ENCODE measurements at regions not wholly inside any gene's neighbourhood (a gene's known extent, or its start where the extent isn't known, plus 50 kb on each side); places are given as distances from the start of the nearest gene placed in this dataset.

DNA sequence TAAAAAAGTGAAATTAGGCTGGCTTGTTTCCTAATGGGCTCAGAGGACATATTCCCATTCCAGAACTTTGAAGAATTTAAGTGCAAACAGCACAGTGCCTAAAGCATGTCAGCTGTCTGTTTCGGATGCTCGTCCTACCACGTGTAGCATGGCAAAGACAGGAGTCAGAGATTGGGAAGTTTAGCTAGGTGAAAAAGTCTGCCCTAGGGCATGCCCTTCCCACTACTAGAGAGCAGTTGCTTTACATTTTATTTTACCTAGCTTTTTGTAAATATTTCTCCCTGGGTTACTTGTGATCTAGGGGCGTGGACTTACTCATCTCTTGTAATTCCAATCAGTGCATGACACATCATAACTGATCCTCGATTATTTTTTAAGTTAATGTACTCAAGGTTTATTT lies 111.1 kb downstream of the LMO4 start:
- no peak for ATAC-seq

DNA sequence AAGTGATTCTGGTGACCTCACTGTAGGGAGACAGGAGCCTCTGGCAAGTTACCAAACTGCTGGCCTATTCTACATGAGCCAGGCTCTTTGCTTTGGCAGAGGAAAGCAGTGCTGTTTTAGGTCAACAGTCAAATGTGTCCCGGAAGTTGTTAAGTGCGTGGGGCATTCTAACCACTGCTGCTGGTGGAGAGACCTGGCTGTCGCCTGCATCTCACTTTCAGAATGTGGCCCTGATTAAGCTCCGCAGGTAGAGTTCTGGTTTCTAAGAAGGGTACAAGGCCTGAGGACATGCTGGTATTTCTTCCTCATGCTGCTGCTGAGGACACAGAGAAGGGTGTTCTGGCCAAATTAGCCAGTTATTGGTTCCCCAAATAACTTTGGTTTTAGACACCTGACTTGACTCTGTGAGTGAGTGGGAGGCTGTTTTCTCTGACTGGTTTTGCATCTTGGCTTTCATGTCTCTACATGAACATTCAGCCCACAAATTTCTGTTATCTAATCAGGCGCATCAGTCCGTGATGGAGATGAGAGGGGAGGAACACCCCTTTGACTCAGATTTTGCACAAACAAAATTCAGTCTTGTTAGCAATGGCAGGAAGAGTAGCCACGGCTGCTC lies 120.8 kb downstream of the LMO4 start:
- peak; percentile 61 for ATAC-seq

DNA sequence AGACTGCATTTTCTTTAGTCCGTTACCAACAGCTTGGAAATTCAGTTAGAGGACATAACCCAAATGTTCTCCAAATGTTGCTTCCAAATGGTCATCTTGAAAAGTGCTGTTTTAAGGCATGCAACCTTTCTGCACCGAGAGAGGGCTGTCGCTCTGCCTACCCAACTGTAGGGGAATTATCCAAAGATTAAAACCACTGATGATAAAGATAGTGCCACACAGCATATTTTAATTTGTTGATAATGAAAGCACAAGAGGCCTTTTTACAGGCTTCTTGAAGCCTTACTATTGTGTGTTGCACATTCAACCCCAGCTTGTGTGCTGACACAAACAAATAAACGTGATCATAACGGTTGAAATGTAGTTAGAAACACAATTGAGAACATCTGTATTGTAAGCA lies 121.5 kb downstream of the LMO4 start:
- no peak for ATAC-seq

DNA sequence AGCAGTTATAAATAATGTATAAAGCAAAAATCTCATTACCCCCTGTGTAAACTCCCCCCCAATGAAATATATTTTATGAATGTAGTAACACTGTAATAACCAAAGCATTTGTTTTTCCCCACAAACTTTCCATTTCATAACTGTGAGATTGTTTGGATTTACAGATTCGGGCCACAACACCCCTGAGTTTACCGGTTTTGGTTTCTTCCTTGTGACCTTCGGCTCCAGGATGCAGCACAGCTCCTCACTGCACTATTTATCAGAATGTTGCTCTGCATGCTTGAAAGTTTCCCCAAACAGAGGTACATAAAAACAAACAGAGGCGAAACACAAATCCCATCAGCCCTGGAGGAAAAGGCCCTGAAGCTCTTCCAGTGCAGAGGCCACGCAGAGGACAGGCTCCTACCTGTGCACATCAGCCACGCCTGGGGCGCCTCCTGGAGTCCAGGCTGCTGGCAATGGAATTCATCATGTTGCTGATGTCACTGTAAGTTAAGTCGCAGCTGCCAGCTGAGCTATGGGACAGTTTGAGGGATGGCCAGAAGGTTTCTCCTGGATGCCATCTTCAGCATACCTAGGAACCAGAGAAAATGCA lies 122.0 kb downstream of the LMO4 start:
- peak; percentile 60 for ATAC-seq

DNA sequence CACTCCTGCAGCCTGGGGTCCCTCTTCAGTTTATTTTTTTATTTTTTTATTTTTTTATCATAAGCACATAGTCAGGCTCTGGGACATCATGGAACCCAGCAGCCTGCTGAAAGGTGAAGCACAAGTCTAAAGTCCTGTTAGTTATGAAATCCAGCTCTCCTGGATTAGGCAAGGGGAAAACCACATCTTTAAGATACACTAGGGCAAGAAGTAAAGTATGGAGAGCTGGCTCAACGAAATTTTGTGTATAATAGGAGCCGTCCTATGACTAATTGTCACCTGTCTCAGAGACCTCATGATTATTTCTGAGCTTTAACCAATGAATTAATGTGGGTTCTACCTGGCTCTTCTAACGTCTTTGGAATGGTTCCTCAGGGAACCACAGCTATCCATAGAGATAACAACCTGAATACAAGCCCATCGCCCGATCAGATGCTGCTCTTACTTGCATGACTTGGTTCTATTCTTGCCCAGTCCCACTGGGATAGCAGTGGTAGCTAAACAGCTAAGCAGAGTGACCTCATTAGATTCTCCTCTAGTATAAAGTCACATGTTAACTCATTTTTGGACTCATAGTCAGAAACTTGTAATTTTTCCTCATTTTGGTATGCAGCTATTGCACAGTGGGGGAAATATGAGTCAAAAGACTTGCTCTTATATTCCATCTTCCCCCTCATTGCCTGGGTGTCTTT lies 122.7 kb downstream of the LMO4 start:
- ATAC-seq: peak; percentile 15

DNA sequence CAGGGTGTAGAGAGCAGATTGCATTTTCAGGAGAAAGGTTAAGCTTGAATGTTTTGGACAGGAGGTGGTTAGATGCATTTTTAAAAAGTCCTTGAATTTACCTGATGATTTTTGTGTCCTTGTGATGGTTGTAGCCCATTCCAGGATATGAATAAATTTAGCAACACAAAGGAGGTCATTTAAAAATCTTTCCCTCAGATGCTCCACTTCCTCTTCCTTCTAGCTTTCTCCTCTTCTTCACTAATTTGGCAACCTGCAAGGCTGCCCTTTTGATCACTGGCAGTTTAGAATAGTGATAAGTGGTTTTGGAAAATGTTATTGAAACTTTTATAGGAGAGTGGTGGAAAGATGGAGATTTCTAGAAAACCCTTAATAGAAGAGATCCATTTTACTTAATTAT lies 124.0 kb downstream of the LMO4 start:
- ATAC-seq: no peak

DNA sequence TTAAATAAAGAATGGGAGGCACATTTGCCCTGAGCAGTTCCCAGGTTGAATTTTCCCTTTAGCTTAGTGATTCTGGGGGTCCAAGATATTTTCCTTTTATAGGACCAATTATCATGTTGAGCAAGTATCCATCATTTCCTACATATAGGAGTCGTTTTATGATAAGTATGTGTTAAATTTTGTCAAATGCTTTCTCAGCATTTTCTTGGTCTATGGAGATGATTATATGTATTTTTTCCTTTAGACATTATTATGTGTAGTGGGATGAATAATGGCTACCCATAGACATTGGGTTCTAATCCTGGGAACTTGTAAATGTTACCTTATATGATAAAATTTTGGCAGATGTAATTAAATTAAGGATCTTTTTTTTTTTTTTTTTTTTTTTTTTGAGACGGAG lies 128.7 kb downstream of the LMO4 start:
- no peak for ATAC-seq

DNA sequence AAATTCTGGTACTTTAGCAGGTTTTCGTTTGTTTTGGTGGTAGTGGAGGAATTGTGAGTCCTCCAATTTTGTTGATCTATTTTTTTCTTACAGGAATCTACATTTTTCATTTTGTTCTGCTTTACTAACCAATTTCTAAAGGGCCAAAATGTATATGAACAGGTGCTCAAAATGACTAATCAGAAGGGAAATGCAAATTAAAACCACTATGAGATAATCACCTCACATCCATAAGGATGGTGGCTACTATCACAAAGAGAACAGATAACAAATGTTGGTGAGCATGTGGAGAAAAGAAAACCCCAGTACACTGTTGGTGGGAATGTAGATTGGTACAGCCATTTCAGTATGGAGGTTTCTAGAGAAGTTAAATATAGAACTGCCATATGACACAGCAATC lies 134.2 kb downstream of the LMO4 start:
- no peak for ATAC-seq

DNA sequence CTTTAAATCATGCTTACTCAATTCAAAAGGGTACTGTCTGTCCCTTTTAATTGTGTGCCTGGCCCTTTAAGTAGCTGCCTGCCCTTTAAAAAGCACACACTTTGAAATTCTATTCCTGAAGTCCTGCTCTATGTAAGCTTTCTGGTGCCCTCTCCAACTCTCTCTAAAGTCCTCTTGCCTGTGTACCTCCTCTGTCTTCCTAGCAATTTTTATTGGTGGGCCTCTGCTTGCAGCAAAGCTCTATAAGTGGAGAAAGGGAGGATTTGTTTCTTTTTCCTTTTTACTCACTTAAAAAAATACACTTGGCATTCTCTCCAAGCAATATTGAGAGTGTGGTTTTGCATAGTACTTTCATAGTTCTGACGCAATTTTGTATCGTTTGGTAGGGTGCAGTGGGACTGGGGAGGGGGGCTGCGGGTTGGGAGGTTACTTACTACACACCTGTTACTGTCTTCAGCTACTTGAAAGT lies 135.4 kb downstream of the LMO4 start:
- ATAC-seq: no peak

DNA sequence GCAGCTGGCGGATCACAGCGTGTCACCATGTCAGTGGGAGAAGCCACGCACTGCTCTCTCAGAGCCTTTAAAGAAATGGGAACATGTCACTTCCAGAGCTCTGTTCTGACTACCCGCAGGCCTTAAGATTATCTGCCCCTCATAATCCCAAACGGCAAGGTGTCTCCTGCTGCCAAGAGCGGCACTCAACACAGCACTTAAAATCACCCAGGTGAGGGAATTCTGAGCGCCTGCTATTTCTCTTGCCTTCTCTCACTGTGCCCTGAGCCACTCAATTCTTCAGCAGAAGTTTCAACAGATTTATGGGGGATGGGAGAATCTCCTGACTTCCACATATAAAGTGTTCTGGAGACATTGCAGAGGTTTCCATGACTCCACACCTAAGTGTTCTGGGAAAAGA lies 137.9 kb downstream of the LMO4 start:
- ATAC-seq: no peak

DNA sequence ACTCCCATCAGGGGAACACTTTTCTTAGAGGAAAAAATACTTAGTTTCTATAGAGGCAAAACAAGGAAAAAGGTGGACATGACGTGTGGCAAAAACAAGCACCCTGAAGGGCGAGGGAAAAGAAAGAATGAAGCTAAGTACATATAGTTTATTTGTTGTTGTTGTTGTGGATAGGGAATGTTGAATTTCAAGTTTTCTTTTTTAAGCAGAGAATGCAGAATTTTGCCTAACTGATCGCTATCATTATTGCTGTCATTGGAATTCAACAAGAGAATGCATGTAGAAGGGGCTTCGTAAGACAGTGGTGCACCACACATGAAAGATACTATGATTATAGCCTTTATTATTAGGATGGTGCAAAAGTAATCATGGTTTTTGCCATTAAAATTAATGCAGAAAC lies 144.0 kb downstream of the LMO4 start:
- ATAC-seq: no peak

DNA sequence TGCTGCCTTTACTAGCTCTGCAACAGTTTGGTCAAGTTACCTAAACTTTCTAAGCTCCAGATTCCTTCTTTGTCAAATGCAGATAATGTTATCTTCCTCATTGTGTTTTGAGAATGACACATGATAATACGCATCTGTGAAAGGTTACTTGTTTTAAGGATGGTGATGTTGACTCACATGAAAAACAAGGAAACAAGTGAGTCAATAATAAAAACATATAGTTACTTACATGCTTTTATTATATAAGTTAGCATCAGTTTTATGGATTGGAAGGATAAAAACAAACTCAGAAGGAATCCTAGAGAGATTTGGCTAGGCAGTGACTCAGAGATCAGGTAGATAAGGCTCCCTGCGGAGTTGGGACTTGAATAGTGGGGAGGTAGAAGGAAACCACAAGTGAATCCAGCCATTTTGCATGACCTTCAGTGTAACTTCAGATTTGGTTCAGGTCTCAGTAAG lies 144.6 kb downstream of the LMO4 start:
- ATAC-seq: no peak

DNA sequence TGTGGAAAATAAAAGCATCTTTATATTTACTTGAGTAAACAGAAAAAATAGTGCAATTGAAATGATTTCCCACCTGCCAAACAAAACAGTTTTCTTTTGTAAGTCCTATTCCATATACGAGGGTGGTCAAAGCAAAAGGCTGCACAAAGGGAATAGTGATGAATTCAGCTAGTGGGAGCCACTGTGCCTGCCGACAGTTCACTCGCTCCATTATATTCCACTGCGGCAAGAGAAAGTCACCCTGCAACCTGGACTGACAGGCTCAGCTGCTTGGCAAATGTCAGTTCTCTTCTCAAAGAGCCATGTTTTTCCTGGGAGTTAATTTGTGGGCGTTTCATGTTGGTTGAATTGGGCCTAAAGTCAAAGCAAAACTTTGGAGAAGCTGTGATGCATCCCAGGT lies 145.4 kb downstream of the LMO4 start:
- ATAC-seq: no peak

DNA sequence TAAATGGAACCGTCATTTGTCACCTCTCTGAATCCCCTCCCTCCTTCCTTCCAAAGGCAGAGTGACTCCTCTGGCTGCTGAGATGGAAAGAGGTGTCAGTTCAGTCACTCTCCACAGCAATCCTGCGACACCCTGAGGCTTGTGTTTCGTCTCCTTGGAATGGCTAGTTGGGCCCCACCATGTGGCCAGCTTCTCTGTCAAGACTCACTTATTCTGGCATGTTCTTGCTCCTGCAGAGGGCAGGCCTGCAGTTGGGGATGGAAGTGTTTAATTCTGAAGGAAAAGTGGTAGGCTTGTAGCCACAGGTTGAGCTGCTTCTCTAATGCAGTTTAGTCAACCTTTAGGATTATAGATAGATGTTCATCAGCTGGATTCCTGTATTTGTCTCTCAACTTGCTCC lies 149.6 kb downstream of the LMO4 start:
- ATAC-seq: no peak

DNA sequence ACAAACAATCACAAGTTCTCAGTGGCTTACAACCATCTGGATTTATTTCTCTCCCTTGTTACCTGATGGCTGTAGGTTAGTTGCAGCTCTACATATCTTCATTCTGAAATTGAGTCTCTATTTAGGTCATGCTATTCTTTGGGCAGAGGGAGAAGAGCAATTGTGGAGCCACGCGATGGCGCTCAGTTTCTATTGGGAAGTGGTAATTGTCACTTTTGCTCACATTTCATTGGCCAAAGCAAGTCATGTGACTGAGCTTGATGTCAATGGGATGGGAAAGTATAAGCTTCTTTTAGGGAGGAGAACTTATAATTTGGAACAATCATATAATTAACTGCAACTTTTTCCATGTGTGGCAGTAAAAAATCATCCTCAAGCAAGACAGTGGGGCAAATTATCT lies 166.5 kb downstream of the LMO4 start:
- ATAC-seq: no peak

DNA sequence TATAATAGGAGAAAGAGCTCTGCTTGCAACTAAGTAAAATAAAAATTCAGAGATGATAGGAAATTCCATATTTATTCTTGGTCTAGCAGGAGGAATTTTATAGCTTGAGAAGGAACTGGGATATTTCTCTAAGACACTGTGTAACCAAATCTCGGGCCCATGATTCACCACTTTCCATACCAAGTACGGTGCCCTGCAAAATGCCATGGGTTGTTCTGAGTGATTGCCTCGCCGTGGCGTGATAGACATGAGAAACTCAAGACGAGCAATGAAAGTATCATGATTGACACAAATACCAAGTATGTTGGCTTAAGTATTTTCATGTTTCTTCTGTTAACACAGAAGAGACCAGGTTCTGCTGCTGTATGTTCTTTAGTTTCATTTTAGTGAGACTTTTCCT lies 167.2 kb downstream of the LMO4 start:
- no peak for ATAC-seq

DNA sequence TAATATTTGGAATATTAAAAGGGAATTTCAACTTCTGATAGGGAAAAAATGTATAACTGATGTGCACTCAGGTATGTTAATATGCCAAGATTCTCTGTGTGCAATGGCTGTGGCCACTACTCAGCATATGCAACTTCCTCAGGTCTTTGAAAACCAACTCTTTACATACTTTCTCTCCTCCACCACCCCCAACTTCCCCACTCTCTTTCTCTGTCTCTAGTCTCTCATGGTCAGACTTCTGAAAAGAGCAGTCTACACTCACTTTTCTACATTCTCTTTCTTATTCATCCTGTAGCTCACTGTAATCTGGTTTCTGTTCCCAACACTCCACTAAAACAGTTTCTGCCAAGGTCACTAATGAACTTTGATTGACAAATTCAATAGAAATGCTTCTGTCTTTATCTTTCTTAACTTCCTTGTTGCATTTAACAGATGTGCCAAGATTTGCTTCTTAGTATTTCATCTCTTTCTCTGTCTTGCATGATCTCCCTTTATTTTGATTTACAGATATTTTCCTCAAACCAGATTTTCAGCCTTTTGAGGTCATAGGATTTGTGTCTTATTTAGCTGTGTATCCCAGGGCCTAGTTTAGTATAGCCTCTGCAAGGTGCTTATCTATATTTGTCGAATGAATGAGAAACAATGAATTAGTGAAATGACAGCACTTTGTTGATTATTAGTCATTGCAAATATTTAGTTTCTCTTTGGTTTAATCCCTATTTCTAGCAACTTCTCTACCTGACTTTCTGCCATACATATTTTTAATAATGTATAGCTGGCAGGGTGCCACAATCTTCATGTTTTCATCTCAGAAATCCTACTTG lies 168.9 kb downstream of the LMO4 start:
- peak; percentile 35 for ATAC-seq

DNA sequence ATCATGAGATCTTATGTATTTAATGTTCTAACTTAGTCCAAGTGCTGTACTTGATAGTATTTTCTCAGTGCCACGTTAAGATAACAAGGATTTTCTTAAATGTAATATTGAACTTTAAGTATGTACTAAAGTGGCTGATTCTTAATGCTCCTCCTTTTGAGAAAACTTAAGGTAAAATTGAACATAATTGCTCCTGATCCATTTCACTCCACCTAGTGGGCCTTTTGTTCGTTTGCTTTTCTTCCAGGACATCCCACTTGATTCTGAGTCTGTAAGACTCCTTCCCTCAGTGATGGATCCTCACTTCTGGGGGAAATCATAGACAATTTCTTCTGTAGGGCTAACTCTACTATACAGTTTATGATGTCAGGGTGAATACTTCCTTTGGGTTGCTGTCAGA lies 173.1 kb downstream of the LMO4 start:
- ATAC-seq: no peak

DNA sequence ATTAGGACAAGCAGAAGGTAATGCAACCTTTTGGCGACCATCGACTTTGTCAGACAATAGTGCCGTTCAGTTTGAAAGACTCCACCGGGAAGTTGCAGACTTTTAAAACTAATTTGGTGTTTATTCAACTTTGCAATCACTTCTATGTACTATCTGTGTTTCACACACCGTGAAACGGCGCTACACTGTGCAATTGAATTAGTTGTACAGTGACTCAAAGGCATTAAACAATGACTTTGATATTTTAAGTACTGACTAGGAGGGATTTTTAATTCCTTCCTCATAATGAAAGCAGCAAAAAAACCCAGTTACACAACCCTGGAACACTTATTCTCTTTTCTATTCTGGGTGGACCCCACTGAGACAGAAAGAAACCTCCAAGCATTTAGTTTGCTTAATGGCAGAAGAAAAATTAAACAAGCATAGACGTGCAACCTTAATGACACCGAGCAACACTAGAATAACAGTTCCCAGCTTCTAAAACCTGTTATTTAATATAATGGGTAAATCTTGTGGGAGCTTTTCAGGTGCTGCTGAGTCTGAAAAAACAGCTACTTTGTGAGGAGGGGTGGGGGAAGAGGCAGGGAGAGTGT lies 176.8 kb downstream of the LMO4 start:
- ATAC-seq: peak; percentile 85

DNA sequence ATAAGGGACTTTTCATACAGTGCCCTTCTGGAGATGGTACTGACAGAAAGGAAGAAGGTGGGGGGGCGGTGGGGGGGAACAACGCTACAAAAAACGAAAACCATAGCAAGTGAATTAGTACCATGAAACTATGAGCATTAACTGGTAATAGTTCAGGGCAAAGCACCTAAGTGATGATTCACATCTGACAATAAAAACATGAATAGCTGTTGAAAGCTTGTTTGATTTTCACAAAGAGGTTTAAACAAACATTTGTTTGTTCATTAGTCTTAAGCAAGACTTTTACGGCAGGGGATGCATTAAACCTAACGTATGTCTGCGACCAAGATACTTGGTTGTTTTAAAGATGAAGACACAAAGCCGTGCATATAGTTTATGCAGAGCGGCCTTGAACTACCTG lies 177.5 kb downstream of the LMO4 start:
- peak; percentile 19 for ATAC-seq

DNA sequence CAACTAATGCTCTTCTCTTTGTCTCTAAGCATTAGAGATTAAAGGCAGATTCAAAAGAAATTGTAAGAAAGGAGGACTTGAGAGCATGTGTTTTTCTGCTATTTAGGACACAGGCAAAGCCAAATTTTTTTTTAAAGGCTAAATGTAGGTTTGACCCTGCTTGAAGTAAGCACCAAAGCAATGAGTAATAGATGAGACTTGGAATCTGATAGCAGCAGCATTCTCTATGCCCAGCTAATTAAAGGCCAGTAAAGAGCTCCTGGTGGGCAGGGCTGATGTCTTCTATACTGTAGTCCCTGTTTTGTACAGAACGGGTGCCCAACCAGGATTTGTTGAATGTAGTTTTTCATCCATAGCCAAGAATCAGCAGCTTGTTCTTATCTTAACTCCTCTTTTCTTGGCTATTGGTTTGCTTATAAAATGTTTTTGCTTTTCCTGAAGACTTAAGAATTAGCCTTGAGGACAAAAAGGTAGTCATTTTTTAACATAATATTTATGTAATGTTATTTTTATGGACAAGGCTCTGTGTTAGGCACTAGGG lies 179.6 kb downstream of the LMO4 start:
- ATAC-seq: no peak

DNA sequence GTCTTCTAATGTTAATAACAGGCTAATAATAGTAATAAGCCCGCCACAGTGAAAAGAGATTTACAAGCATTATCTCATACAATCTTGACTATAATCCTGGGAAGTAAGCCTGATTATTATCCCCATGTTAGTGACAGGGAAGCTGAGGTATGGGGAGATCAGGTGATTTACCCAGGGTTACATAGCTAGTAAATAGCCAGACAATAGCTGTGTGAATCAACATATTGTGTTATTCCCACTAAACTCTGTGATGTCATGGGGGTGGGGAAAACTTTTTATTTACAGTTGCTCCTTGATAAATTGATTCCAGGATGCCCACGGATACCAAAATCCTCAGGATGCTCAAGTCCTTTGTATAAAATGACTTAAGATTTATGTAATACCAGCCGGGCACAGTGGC lies 181.9 kb downstream of the LMO4 start:
- no peak for ATAC-seq

DNA sequence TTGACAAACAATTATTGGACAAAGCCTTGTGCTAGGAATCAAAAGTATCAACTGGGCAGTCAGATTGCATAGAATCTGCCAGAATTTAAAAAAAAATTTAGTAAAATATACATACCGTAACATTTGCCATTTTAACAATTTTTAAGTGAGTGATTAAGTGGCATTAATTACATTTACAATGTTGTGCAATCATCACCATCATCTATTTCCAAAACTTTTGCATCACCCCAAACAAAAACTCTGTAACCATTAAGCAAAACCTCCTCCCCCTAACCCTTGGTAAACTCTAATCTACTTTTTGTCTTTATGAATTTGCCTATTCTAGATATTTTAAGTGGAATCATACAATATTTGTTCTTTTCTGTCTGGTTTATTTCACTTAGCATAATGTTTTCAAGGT lies 182.8 kb downstream of the LMO4 start:
- no peak for ATAC-seq
